Right cardiac atrium (tissue), 5 donors: ENCODE measurements at regions not wholly inside any gene's neighbourhood (a gene's known extent, or its start where the extent isn't known, plus 50 kb on each side); places are given as distances from the start of the nearest gene placed in this dataset.
"Not testable (repeated sequence)": the region's sequence is repeated elsewhere in the genome, so short reads cannot be mapped to it uniquely, and the experiment has no call there.

ENCODE experiments used
- ATAC-seq, 2 donors: fragments of 200-7000 bp; cut with Tn5 transposase; one replicate each; pipeline versions ENCODE4 v1.8.0 to v1.9.1; 2020; ENCODE audit warnings: moderate library complexity in 2 of 2, mild to moderate bottlenecking in 1 of 2
- DNase-seq, 3 donors: peaks; one replicate each; pipeline ENCODE4 v3.0.0-alpha.2; 2020
- H3K27ac ChIP-seq: one replicate; pipeline ENCODE4 v1.5.1; 2013; ENCODE audit warnings: mild to moderate bottlenecking, low read length, control low read depth, moderate library complexity
- H3K27me3 ChIP-seq: one replicate; pipeline ENCODE4 v1.6.1; 2013; ENCODE audit not compliant: control insufficient read depth, insufficient read depth
- H3K4me1 ChIP-seq: one replicate; pipeline ENCODE4 v1.6.1; 2013; ENCODE audit warnings: low read length; ENCODE audit not compliant: control insufficient read depth, insufficient read depth
- H3K4me3 ChIP-seq: one replicate; pipeline ENCODE4 v1.5.1; 2013; ENCODE audit warnings: low read length, control low read depth
- H3K9me3 ChIP-seq: one replicate; pipeline ENCODE4 v1.6.1; 2013; ENCODE audit warnings: low read length; ENCODE audit not compliant: control insufficient read depth
- WGBS: extraction: QIAGEN DNeasy Blood & Tissue Kit; methylation state at CpG from one replicate; pipeline ENCODE4 v1.1.7; 2013; 5-methylcytosine and 5-hydroxymethylcytosine counted together
- intact Hi-C, 4 donors: fragments of 100-400 bp; cut with DNase I; formaldehyde crosslinking; loops; one replicate each; pipeline versions ENCODE4 v1.11.0 to v1.14.0; 2022 to 2023
- donor health status: healthy with polysubstance abuse.
- donor health status: DM: no; HTN: yes; CAD: no.
- donor health status: DM: no; HTN: no; CAD: no.
- donor health status: DM: no; HTN: yes; CAD: no; lungs with severe emphysema.
- donor health status: DM: yes; HTN: yes; CAD: no.

DNA sequence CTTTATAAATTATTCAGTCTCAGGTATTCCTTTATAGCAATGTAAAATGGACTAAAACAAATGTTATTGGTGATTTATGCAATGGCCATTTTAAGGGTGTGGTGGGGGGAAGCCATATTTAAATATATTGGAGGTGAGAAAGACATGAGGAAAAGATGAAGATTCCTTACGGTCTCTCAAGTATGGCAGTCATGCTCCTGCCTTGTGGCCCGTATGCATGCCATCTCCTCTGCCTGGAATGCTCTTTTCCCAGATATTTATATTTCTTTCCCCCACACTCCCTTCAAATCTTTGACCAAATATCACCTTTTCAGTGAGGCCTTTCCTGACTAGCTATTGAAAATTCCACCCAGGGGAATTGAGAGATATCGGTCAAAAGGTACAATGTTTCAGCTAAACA lies 206.0 kb downstream of the POTEM start:
- H3K9me3 ChIP-seq, DNase-seq, H3K27ac ChIP-seq, H3K27me3 ChIP-seq, H3K4me3 ChIP-seq, ATAC-seq, intact Hi-C loops, H3K4me1 ChIP-seq: not testable (repeated sequence)
- WGBS = 80% methylated on average over 2 of the region's 3 CpGs

GRCh38 chr14:19177435-19177834 lies 210.2 kb downstream of the POTEM start:
- H3K27ac ChIP-seq, H3K4me3 ChIP-seq, intact Hi-C loops, ATAC-seq, H3K27me3 ChIP-seq, H3K9me3 ChIP-seq, H3K4me1 ChIP-seq: not testable (repeated sequence)
- WGBS = 44% methylated on average over 5 of the region's 6 CpGs
- peak in 1 of 3 donors; percentile 4 for DNase-seq

GRCh38 chr14:19180297-19180696 lies 213.1 kb downstream of the POTEM start:
- H3K27ac ChIP-seq, H3K4me3 ChIP-seq, intact Hi-C loops, H3K9me3 ChIP-seq, H3K4me1 ChIP-seq, H3K27me3 ChIP-seq, ATAC-seq: not testable (repeated sequence)
- DNase-seq = peak in 1 of 3 donors; percentile 16
- 71% methylated on average over 2 of the region's 2 CpGs for WGBS

DNA sequence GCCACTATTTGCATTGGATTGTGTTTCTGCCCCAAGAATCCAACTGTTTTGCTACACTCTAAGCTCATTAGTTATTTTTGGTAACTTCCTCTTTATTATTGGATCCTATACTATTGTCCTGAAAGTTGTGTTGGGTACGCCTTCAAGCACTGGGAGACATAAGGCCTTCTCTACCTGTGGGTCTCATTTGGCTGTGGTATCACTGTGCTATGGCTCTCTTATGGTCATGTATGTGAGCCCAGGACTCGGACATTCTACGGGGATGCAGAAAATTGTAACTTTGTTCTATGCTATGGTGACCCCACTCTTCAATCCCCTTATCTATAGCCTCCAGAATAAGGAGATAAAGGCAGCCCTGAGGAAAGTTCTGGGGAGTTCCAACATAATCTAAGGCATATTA lies 213.6 kb downstream of the POTEM start:
- H3K27me3 ChIP-seq, H3K27ac ChIP-seq, H3K4me3 ChIP-seq, H3K4me1 ChIP-seq, H3K9me3 ChIP-seq, ATAC-seq, DNase-seq, intact Hi-C loops: not testable (repeated sequence)
- 36% methylated on average over 3 of the region's 3 CpGs for WGBS

DNA sequence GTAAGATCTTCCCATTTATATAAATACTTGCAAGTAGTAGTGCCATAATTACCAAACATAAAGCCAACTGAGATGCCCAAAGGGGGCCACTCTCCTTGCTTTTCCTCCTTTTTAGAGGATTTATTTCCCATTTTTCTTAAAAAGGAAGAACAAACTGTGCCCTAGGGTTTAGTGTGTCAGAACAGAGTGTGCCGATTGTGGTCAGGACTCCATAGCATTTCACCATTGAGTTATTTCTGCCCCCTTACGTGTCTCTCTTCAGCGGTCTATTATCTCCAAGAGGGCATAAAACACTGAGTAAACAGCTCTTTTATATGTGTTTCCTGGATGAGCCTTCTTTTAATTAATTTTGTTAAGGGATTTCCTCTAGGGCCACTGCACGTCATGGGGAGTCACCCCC lies 227.9 kb downstream of the POTEM start:
- H3K4me1 ChIP-seq, intact Hi-C loops, ATAC-seq, DNase-seq, H3K27ac ChIP-seq, H3K9me3 ChIP-seq, H3K4me3 ChIP-seq, H3K27me3 ChIP-seq: not testable (repeated sequence)
- 82% methylated on average over 3 of the region's 4 CpGs for WGBS

DNA sequence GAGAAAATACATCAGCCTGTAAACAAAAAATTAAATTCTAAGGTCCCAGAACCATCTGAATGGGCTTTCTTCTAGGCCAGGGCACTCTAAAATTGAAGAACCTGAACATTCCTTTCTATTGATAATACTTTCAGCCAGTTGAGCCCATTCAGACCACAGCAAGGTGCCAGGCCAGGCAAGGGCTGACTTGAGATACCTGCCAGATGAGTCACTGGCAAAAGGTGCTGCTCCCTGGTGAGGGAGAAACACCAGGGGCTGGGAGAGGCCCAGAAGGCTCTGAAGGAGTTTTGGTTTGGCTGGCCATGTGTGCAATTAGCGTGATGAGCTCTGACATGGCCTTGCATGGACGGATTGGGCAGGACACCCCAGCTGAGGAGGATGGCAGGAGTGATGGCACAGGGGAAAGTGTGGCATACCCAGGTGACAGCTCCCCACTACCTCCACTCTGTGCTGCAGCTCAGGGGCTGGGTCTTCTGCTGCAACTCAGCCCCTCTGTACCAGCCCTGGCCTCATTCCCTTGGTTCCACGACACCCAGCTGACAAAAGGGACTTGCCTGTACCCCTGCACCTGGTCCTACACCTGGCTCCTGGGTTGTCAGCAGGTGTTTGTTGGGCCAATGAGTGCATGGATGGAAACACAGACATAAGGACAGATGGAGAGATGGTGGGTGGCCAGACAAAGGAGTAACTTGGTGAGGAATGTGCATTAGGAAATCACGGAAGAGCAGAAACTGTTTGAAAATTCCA lies 230.4 kb downstream of the POTEM start:
- ATAC-seq, DNase-seq, intact Hi-C loops, H3K4me3 ChIP-seq, H3K9me3 ChIP-seq, H3K4me1 ChIP-seq, H3K27me3 ChIP-seq, H3K27ac ChIP-seq: not testable (repeated sequence)
- WGBS = 60% methylated on average over 3 of the region's 4 CpGs

DNA sequence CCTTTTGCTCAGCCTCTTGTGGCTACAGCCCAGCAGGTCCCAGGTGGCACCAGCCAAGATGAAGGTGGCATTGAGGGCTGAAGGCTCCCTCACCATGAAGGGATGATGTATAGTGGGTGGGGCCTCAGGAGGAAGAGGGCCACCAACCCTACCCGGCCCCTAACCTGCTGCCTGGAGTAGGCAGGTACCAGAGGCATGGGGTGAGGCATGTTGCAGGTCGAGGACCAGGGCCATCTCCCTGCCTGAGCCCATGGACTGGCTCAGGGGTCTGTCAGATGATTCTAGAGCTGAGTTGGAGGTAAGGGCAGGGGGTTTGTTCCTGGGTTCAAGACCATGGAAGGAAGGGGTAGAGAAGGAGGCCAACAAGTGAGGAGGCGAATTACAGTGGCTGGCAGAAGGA lies 231.1 kb downstream of the POTEM start:
- H3K4me1 ChIP-seq, intact Hi-C loops, H3K9me3 ChIP-seq, H3K27me3 ChIP-seq, H3K4me3 ChIP-seq, ATAC-seq, H3K27ac ChIP-seq: not testable (repeated sequence)
- DNase-seq = peak in 1 of 3 donors; percentile 5
- WGBS = 34% methylated on average over 3 of the region's 3 CpGs

DNA sequence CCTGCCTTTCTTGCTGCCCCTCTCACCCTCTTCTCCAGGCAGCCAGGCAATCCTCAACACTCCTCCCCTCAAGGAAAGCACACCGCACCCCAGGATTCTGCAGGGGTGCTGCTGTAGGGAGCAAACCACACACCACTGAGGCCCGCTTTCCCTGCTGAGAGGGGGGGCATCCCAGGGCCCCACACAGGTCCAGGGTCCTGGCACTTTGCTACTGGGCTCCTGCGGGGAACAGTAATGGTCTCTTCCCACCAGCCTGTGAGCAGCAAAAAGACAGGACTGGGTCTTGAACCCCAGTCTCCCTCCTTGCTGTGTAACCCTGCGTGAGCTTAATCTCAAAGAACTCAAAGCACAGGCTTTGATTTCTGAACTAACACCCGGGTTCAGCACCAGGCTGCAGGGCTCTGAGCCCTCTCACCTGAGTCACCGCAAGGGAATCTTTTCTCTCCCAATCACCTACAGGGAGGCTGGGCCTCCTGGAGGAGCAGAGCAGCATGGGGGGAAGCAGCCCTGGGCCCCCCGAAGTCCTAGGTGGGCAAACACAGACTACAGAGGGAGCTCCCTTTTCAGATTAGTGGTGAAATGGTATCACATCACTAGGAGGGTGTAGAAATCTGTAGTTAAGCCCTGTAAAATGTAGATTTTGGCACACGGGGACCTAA lies 232.6 kb downstream of the POTEG start:
- H3K4me3 ChIP-seq, ATAC-seq, H3K27ac ChIP-seq, DNase-seq, H3K27me3 ChIP-seq, intact Hi-C loops, H3K9me3 ChIP-seq, H3K4me1 ChIP-seq: not testable (repeated sequence)
- WGBS = 79% methylated on average over 8 of the region's 8 CpGs

DNA sequence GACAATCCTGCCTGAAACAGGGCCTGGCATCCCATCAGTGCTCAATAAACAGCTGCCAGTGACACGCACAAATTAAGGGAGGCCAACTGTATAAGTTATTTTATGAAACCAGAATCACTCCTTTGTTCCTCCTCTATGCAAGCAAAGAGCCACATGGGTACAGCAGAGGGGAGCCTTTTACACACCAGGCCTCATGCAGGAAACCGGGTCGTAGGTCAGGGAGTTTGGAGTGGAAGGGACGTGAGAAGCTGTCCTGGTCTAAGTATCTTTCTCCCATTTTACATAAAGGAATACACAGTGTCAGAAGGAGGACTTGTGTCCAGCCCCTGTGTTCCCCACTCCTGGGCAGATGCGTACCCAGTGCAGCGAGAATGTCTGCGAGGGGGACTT lies 232.1 kb downstream of the POTEG start:
- H3K4me1 ChIP-seq, H3K4me3 ChIP-seq, intact Hi-C loops, DNase-seq, ATAC-seq, H3K27me3 ChIP-seq, H3K9me3 ChIP-seq, H3K27ac ChIP-seq: not testable (repeated sequence)
- WGBS = 76% methylated on average over 7 of the region's 7 CpGs

DNA sequence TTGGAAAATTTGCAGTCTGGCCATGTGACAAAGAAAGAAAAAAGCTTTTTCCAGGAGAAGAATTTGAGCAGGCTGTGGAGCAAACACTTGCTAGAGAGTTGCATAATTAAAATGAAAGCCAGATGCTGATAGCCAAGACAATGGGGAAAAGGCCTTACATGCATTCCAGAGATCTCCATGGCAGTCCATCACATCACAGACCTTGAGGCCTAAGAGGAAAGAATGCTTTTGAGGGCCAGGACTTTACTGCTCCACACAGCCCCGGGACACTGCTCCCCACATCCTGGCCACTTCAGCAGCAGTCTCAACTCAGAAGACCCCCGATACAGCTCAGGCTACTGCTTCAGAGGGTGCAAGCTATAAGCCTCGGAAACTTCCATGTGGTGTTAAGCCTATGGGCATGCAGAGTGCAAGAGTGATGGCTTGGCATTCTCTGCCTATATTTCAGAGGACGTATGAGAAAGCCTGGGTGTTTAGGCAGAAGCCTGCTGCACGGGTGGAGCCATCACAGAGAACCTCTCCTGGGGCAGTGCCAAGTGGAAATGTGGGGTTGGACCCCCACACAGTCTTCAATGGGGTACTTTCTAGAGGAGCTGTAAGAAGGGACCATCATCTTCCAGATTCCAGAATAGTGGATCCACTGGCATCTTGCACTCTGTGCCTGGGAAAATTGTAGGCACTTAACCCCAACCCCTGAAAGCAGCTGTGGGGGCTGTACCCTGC lies 230.7 kb downstream of the POTEG start:
- H3K27me3 ChIP-seq, ATAC-seq, H3K27ac ChIP-seq, H3K9me3 ChIP-seq, intact Hi-C loops, H3K4me3 ChIP-seq, H3K4me1 ChIP-seq, DNase-seq: not testable (repeated sequence)
- WGBS = 40% methylated on average over 4 of the region's 5 CpGs

DNA sequence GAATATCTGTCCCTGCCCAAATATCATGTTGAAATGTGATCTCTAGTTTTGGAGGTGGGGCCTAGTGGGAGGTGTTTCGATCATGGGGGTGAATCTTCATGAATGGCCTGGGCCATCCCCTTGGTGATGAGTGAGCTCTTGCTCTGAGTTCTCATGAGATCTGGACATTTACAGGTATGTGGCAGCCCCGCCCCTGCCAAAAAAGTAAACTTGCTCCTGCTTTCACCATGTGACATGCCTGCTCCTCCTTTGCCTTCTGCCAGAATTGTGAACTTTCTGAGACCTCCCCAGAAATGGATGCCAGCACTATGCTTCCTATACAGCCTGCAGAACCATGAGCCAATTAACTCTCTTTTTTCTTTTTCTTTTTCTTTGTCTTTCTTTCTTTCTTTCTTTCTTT lies 229.3 kb downstream of the POTEG start:
- DNase-seq = peak in 1 of 3 donors; percentile 29
- ATAC-seq, H3K27ac ChIP-seq, H3K27me3 ChIP-seq, intact Hi-C loops, H3K4me3 ChIP-seq, H3K9me3 ChIP-seq, H3K4me1 ChIP-seq: not testable (repeated sequence)
- WGBS = 42% methylated on average over 2 of the region's 2 CpGs
